K562 (cell line): ENCODE measurements at regions not wholly inside any gene's neighbourhood (a gene's known extent, or its start where the extent isn't known, plus 50 kb on each side); places are given as distances from the start of the nearest gene placed in this dataset.

Source experiments
- ESRRA ChIP-seq: fragments of 450-650 bp; IDR thresholded peaks from 2 replicates; pipeline ENCODE4 v1.6.1; 2014; ENCODE audit warnings: low read depth, mild to moderate bottlenecking, moderate library complexity, borderline replicate concordance
- FOXJ3 ChIP-seq: sonication (generic); formaldehyde crosslinking; IDR thresholded peaks from 2 replicates; pipeline ENCODE4 v1.4.0; 2020; ENCODE audit warnings: mild to moderate bottlenecking, missing genetic modification reagents
- GABPA ChIP-seq: fragments of 200-800 bp; sonication (Bioruptor generic); conservative IDR thresholded peaks from 2 replicates; pipeline ENCODE4 v1.6.1; 2016; ENCODE audit warnings: low read depth, missing genetic modification characterization, missing compliant biosample characterization
- HNRNPH1 ChIP-seq: fragments of 200-400 bp; formaldehyde crosslinking; optimal IDR thresholded peaks from 2 replicates; pipeline ENCODE3; 2017; ENCODE audit warnings: low read depth, mild to moderate bottlenecking, low read length, moderate library complexity
- NR2C2 ChIP-seq, 2 experiments: fragments of 200-800 bp in 1 of 2; sonication (Bioruptor generic) in 1 of 2; sonication (generic) in 1 of 2; formaldehyde crosslinking in 1 of 2; IDR thresholded peaks; 2 replicates each; pipeline versions ENCODE4 v1.6.1 to v1.8.0; 2016 to 2022; ENCODE audit warnings: mild to moderate bottlenecking in 1 of 2, missing compliant biosample characterization in 1 of 2, missing genetic modification characterization in 1 of 2, missing genetic modification reagents in 1 of 2
- NRF1 ChIP-seq, 2 experiments: fragments of 450-650 bp; IDR thresholded peaks in 1 of 2; conservative IDR thresholded peaks in 1 of 2; 2 replicates each; pipeline ENCODE4 v1.6.1; 2014; ENCODE audit warnings: mild to moderate bottlenecking in 2 of 2
- ZC3H8 ChIP-seq: fragments of 450-650 bp; IDR thresholded peaks from 2 replicates; pipeline ENCODE4 v1.6.1; 2017
- ZNF184 ChIP-seq: sonication (generic); formaldehyde crosslinking; IDR thresholded peaks from 2 replicates; pipeline ENCODE4 v1.5.0; 2020; ENCODE audit warnings: missing genetic modification reagents
- TF ChIP-seq, protein P1 (sequence below): sonication (generic); formaldehyde crosslinking; IDR thresholded peaks from 2 replicates; pipeline ENCODE4 v1.8.0; 2022; ENCODE audit warnings: mild to moderate bottlenecking, missing genetic modification reagents

DNA sequence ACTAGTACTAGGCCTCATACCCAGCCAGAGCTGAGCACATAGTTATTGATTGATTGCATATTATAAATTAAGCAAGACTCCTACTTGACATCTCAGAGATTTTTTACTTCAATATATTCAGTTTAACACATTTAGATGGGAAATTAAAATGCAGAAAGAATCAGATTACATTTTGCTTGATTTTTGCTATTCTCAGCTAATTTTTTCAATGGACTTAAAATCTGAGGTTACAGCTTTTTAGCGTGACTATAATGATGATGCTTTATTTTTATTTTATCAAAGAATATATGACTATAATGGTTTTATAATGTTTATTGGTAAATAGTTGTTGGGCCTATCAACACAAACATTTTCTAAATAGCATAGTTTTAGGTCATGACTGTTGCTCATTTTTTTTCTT lies 493.0 kb upstream of the CNTNAP5 start:
- TF ChIP-seq ZNF184: no peak
- no peak for TF ChIP-seq FOXJ3 (CRISPR knock-in tag)
- TF ChIP-seq NR2C2 (CRISPR knock-in tag; IDR thresholded peaks at IDR 0.05): no peak
- TF ChIP-seq NR2C2 (tag; IDR thresholded peaks at IDR 0.05): no peak
- no peak for TF ChIP-seq GABPA (tag)
- TF ChIP-seq HNRNPH1: no peak
- TF ChIP-seq ZC3H8: no peak
- no peak for TF ChIP-seq ESRRA
- TF ChIP-seq, protein P1, sequence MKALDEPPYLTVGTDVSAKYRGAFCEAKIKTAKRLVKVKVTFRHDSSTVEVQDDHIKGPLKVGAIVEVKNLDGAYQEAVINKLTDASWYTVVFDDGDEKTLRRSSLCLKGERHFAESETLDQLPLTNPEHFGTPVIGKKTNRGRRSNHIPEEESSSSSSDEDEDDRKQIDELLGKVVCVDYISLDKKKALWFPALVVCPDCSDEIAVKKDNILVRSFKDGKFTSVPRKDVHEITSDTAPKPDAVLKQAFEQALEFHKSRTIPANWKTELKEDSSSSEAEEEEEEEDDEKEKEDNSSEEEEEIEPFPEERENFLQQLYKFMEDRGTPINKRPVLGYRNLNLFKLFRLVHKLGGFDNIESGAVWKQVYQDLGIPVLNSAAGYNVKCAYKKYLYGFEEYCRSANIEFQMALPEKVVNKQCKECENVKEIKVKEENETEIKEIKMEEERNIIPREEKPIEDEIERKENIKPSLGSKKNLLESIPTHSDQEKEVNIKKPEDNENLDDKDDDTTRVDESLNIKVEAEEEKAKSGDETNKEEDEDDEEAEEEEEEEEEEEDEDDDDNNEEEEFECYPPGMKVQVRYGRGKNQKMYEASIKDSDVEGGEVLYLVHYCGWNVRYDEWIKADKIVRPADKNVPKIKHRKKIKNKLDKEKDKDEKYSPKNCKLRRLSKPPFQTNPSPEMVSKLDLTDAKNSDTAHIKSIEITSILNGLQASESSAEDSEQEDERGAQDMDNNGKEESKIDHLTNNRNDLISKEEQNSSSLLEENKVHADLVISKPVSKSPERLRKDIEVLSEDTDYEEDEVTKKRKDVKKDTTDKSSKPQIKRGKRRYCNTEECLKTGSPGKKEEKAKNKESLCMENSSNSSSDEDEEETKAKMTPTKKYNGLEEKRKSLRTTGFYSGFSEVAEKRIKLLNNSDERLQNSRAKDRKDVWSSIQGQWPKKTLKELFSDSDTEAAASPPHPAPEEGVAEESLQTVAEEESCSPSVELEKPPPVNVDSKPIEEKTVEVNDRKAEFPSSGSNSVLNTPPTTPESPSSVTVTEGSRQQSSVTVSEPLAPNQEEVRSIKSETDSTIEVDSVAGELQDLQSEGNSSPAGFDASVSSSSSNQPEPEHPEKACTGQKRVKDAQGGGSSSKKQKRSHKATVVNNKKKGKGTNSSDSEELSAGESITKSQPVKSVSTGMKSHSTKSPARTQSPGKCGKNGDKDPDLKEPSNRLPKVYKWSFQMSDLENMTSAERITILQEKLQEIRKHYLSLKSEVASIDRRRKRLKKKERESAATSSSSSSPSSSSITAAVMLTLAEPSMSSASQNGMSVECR (CRISPR knock-in tag): no peak
- no peak for TF ChIP-seq NRF1 (conservative IDR thresholded peaks at IDR 0.05 in 1 of 2, IDR thresholded peaks at IDR 0.05 in 1 of 2)
